Suprapubic skin (tissue), 4 donors: ENCODE measurements at regions not wholly inside any gene's neighbourhood (a gene's known extent, or its start where the extent isn't known, plus 50 kb on each side); places are given as distances from the start of the nearest gene placed in this dataset.

Experiments used
- POLR2A ChIP-seq, 2 donors: fragments of 450-650 bp; IDR thresholded peaks; one replicate each; pipeline ENCODE4 v1.6.1; 2017; ENCODE audit warnings: antibody characterized with exemption in 2 of 2, mild to moderate bottlenecking in 2 of 2, moderate library complexity in 2 of 2
- POLR2AphosphoS5 ChIP-seq, 3 donors: sonication (generic); formaldehyde crosslinking; IDR thresholded peaks; one replicate each; pipeline ENCODE4 v1.6.1; 2017; ENCODE audit warnings: antibody characterized with exemption in 3 of 3
- TF ChIP-seq, protein P1 (sequence below), 2 donors: fragments of 200-600 bp in 1 of 2; fragments of 450-650 bp in 1 of 2; sonication (generic) in 1 of 2; IDR thresholded peaks; one replicate each; pipeline ENCODE4 v1.5.1; 2016 to 2019; ENCODE audit warnings: antibody characterized with exemption in 2 of 2, mild to moderate bottlenecking in 1 of 2, moderate library complexity in 1 of 2

DNA sequence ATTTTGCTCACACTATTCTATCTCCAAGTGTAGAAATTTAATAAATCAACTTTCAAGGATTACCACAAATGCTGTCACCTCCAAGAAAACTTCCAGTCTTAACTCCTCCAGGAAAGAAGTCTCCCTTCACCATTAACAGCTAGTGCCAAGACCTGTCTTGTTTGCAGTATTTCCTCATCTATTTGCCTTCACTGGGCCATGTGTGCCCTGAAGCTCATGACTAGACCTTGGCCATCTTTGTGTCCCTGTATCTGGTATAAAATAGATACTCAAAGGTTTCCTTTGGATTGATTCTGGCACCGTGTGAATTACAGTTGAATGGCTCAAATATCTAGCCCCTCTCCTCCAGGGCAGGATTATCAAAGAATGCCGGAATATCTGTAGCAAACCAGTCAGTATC, 346.7 kb upstream of the KLF4 start:
- TF ChIP-seq POLR2A (IDR thresholded peaks at IDR 0.05) (no peak), POLR2AphosphoS5 (IDR thresholded peaks at IDR 0.05) (no peak)
- TF ChIP-seq, protein P1, sequence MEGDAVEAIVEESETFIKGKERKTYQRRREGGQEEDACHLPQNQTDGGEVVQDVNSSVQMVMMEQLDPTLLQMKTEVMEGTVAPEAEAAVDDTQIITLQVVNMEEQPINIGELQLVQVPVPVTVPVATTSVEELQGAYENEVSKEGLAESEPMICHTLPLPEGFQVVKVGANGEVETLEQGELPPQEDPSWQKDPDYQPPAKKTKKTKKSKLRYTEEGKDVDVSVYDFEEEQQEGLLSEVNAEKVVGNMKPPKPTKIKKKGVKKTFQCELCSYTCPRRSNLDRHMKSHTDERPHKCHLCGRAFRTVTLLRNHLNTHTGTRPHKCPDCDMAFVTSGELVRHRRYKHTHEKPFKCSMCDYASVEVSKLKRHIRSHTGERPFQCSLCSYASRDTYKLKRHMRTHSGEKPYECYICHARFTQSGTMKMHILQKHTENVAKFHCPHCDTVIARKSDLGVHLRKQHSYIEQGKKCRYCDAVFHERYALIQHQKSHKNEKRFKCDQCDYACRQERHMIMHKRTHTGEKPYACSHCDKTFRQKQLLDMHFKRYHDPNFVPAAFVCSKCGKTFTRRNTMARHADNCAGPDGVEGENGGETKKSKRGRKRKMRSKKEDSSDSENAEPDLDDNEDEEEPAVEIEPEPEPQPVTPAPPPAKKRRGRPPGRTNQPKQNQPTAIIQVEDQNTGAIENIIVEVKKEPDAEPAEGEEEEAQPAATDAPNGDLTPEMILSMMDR (IDR thresholded peaks at IDR 0.05): no peak
